AG04449 (cell line): ENCODE measurements at regions not wholly inside any gene's neighbourhood (a gene's known extent, or its start where the extent isn't known, plus 50 kb on each side); places are given as distances from the start of the nearest gene placed in this dataset.

Experiments
- CTCF ChIA-PET: fragments of 350-600 bp; formaldehyde crosslinking; extraction: SDS; loops from one replicate; lab custom pipeline; 2021; ENCODE audit warnings: antibody characterized with exemption; lab: Yijun Ruan, JAX
- POLR2A ChIA-PET: fragments of 400-600, 350-600 bp; formaldehyde crosslinking; extraction: SDS; loops from one replicate; lab custom pipeline; 2020; ENCODE audit warnings: antibody characterized with exemption, inconsistent platforms; lab: Yijun Ruan, JAX
- DNase-seq: peaks from one replicate; pipeline ENCODE4 v3.0.0-alpha.2; 2010; ENCODE audit warnings: low read depth, low spot score
- H3K4me3 ChIP-seq: 2 replicates; pipeline ENCODE4 v1.5.1; 2011; ENCODE audit warnings: low read depth, mild to moderate bottlenecking, control low read depth, low read length
- CTCF ChIP-seq: IDR thresholded peaks from one replicate; pipeline ENCODE4 v1.5.1; 2011; ENCODE audit warnings: mild to moderate bottlenecking, moderate library complexity, low read length, control low read depth, inconsistent platforms; ENCODE audit not compliant: insufficient read depth; ENCODE audit errors: missing control alignments

- ChIA-PET POLR2A (no interaction called here), CTCF (no interaction called here)
- DNase-seq, result no peak
- TF ChIP-seq CTCF, result no peak
- H3K4me3 ChIP-seq, result no peak overlapping the region
Observed at GRCh38 chr6:8539453-8539852, 104.1 kb upstream of the SLC35B3 start.

GRCh38 chr6:8536122-8536521 is 100.8 kb upstream of the SLC35B3 start:
- no peak for TF ChIP-seq CTCF
- no peak overlapping the region for H3K4me3 ChIP-seq
- CTCF ChIA-PET, result no interaction called here
- POLR2A ChIA-PET, result no interaction called here
- DNase-seq, result no peak

GRCh38 chr6:8535519-8535918 is 100.2 kb upstream of the SLC35B3 start:
- POLR2A ChIA-PET, result no interaction called here
- TF ChIP-seq CTCF, result no peak
- H3K4me3 ChIP-seq, result no peak overlapping the region

GRCh38 chr6:8530785-8531435 is 95.6 kb upstream of the SLC35B3 start:
- H3K4me3 ChIP-seq, result no peak overlapping the region
- no peak for TF ChIP-seq CTCF
- CTCF ChIA-PET, result no interaction called here
- no peak for DNase-seq
- POLR2A ChIA-PET, result no interaction called here

More at GRCh38 chr6:8535519-8535918, 100.2 kb upstream of the SLC35B3 start:
- DNase-seq, result no peak
- CTCF ChIA-PET, result no interaction called here

- ChIA-PET CTCF (no interaction called here), POLR2A (no interaction called here)
- TF ChIP-seq CTCF, result no peak
- DNase-seq, result no peak
- no peak overlapping the region for H3K4me3 ChIP-seq
Observed at GRCh38 chr6:8529250-8529649, 93.9 kb upstream of the SLC35B3 start.

GRCh38 chr6:8527818-8528217 is 92.5 kb upstream of the SLC35B3 start:
- DNase-seq, result no peak
- CTCF ChIA-PET, result no interaction called here
- no peak for TF ChIP-seq CTCF
- POLR2A ChIA-PET, result no interaction called here
- no peak overlapping the region for H3K4me3 ChIP-seq
